PC-9 (cell line): ENCODE measurements at regions not wholly inside any gene's neighbourhood (a gene's known extent, or its start where the extent isn't known, plus 50 kb on each side); places are given as distances from the start of the nearest gene placed in this dataset.

ENCODE experiments used
- BruUV-seq: library from RNA; stranded (reverse); fragments of 400-500 nt; replicated peaks from 2 replicates; lab custom pipeline; 2021; lab: Mats Ljungman, UMichigan
- CTCF ChIA-PET: fragments of 300-600 bp; sonication (Branson Sonifier 250); formaldehyde crosslinking; loops from one replicate; lab custom pipeline; 2022; ENCODE audit warnings: antibody characterized with exemption; lab: Charles Lee
- POLR2A ChIA-PET: fragments of 300-600 bp; sonication (Branson Sonifier 250); formaldehyde crosslinking; loops from one replicate; lab custom pipeline; 2022; ENCODE audit warnings: antibody characterized with exemption; ENCODE audit not compliant: unreplicated experiment; lab: Charles Lee
- DNase-seq, 2 experiments: peaks; one replicate each; pipeline versions ENCODE4 v3.0.0 to v3.0.0-alpha.2; 2015 to 2022; ENCODE audit warnings: mixed read lengths in 1 of 2
- H2AFZ ChIP-seq: fragments of 200-600 bp; sonication (generic); 2 replicates; pipeline ENCODE4 v1.8.1; 2017; ENCODE audit warnings: antibody characterized with exemption
- H3F3A ChIP-seq: fragments of 200-600 bp; sonication (generic); 2 replicates; pipeline ENCODE4 v1.8.1; 2017; ENCODE audit warnings: antibody characterized with exemption, mild to moderate bottlenecking, low read depth; ENCODE audit not compliant: insufficient read depth
- H3K27ac ChIP-seq: fragments of 200-600 bp; sonication (generic); 2 replicates; pipeline ENCODE4 v1.6.1; 2016; ENCODE audit warnings: mixed run types
- H3K27me3 ChIP-seq: fragments of 200-600 bp; sonication (generic); 2 replicates; pipeline ENCODE4 v1.6.1; 2016; ENCODE audit warnings: low read depth, mixed run types; ENCODE audit not compliant: insufficient read depth
- H3K36me3 ChIP-seq: fragments of 200-600 bp; sonication (generic); 2 replicates; pipeline ENCODE4 v1.6.1; 2016; ENCODE audit warnings: low read depth, mixed run types
- H3K4me1 ChIP-seq: fragments of 200-600 bp; sonication (generic); replicated peaks from 2 replicates; pipeline ENCODE4 v1.6.1; 2016; ENCODE audit warnings: mixed run types; ENCODE audit not compliant: insufficient read depth
- H3K4me2 ChIP-seq: fragments of 200-600 bp; sonication (generic); 2 replicates; pipeline ENCODE4 v1.6.1; 2017; ENCODE audit warnings: mixed run types
- H3K4me3 ChIP-seq: fragments of 200-600 bp; sonication (generic); 2 replicates; pipeline ENCODE4 v1.6.1; 2016; ENCODE audit warnings: mixed run types
- H3K79me2 ChIP-seq: fragments of 200-600 bp; sonication (generic); 2 replicates; pipeline ENCODE4 v1.6.1; 2017; ENCODE audit warnings: low read depth, mixed run types
- H3K9me2 ChIP-seq: fragments of 200-600 bp; sonication (generic); 2 replicates; pipeline ENCODE4 v1.8.1; 2017; ENCODE audit warnings: mild to moderate bottlenecking; ENCODE audit not compliant: insufficient read depth
- H3K9me3 ChIP-seq: fragments of 200-600 bp; sonication (generic); 2 replicates; pipeline ENCODE4 v1.8.1; 2016; ENCODE audit warnings: low read depth; ENCODE audit not compliant: insufficient read depth
- H4K20me1 ChIP-seq: fragments of 200-600 bp; sonication (generic); 2 replicates; pipeline ENCODE4 v1.8.1; 2017; ENCODE audit not compliant: insufficient read depth
- CTCF ChIP-seq: fragments of 200-600 bp; sonication (generic); conservative IDR thresholded peaks from 2 replicates; pipeline ENCODE4 v1.6.1; 2017; ENCODE audit warnings: mixed run types, antibody characterized with exemption, mild to moderate bottlenecking, moderate library complexity
- EZH2 ChIP-seq: fragments of 200-600 bp; sonication (generic); IDR thresholded peaks from 2 replicates; pipeline ENCODE4 v1.8.0; 2017; ENCODE audit warnings: antibody characterized with exemption, low read depth
- intact Hi-C: fragments of 100-400 bp; cut with micrococcal nuclease; formaldehyde crosslinking; loops from one replicate; pipeline ENCODE4 v1.10.0; 2022; ENCODE audit not compliant: unreplicated experiment

- Histone ChIP-seq H3K4me2 (no peak overlapping the region), H3K9me2 (no peaks in the 10 kb centered on the region), H3K27me3 (no peaks in the 10 kb centered on the region), H3K4me3 (no peak overlapping the region), H3K9me3 (no peaks in the 10 kb centered on the region), H3K79me2 (no peaks in the 10 kb centered on the region), H2AFZ (no peak overlapping the region), H3F3A (no peaks in the 10 kb centered on the region), H3K4me1 (no peaks in the 10 kb centered on the region), H3K36me3 (no peaks in the 10 kb centered on the region), H3K27ac (no peak overlapping the region), H4K20me1 (no peaks in the 10 kb centered on the region)
- no peak for DNase-seq
- no TSS peak for BruUV-seq
- TF ChIP-seq CTCF: no peak
- TF ChIP-seq EZH2: no peak
- intact Hi-C loops: no loop called here
- ChIA-PET CTCF (no interaction called here), POLR2A (no interaction called here)
Observed at GRCh38 chr5:104237586-104237985, 675.0 kb upstream of the NUDT12 start.

GRCh38 chr5:104223885-104224773 lies 661.5 kb upstream of the NUDT12 start:
- Histone ChIP-seq H3K27ac (no peak overlapping the region), H3K4me3 (no peak overlapping the region), H3K9me2 (no peaks in the 10 kb centered on the region), H3K4me1 (no peaks in the 10 kb centered on the region), H3K4me2 (no peak overlapping the region), H3K79me2 (no peaks in the 10 kb centered on the region), H2AFZ (no peak overlapping the region), H3K36me3 (no peaks in the 10 kb centered on the region), H4K20me1 (no peaks in the 10 kb centered on the region), H3K27me3 (no peaks in the 10 kb centered on the region), H3F3A (no peaks in the 10 kb centered on the region), H3K9me3 (no peaks in the 10 kb centered on the region)
- ChIA-PET CTCF (no interaction called here), POLR2A (no interaction called here)
- BruUV-seq: no TSS peak
- no peak for DNase-seq
- intact Hi-C loops: no loop called here
- TF ChIP-seq CTCF: no peak
- TF ChIP-seq EZH2: no peak

DNA sequence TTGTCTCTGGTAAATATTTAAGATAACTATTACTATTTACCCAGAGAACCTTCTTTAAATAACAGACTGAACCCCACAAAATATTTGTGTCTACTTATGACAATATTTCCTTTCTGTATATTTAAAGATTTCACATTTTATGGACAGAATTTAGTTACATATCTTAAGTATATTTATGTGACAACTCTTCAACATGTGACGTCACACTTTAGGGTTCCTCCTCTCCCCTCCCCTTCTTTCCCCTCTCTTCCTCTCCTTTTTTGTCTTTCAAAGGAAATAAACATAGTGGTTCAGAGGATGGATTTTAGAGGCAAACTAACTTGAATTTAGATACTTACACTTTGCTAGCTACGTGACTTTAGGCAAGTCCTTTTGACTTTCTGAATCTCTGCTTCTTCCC lies 655.6 kb upstream of the NUDT12 start:
- Histone ChIP-seq H2AFZ (no peak overlapping the region), H3K36me3 (no peaks in the 10 kb centered on the region), H3K27ac (no peak overlapping the region), H3K9me2 (no peaks in the 10 kb centered on the region), H3K4me3 (no peak overlapping the region), H4K20me1 (no peaks in the 10 kb centered on the region; the same call in 1 of the 2 replicates), H3K79me2 (no peaks in the 10 kb centered on the region), H3K27me3 (no peaks in the 10 kb centered on the region), H3K4me1 (no peaks in the 10 kb centered on the region), H3K4me2 (no peak overlapping the region), H3F3A (no peaks in the 10 kb centered on the region; the same call in 1 of the 2 replicates), H3K9me3 (no peaks in the 10 kb centered on the region)
- no peak for DNase-seq
- intact Hi-C loops: no loop called here
- CTCF ChIA-PET: no interaction called here
- POLR2A ChIA-PET: interaction anchor here (0.6 kb wide), 1 partner anchor 267 kb away, joined by 5 read pairs; no protein-coding TSS in a partner anchor
- TF ChIP-seq CTCF: no peak
- TF ChIP-seq EZH2: no peak
- no TSS peak for BruUV-seq
